ENCODE measurements at regions not wholly inside any gene's neighbourhood (a gene's known extent, or its start where the extent isn't known, plus 50 kb on each side); places are given as distances from the start of the nearest gene placed in this dataset.

- no peak for TF ChIP-seq CBX5 (CRISPR knock-in tag; IDR thresholded peaks at IDR 0.05; ENCODE audit: borderline replicate concordance)
- no peak for TF ChIP-seq ZNF280D (CRISPR knock-in tag; IDR thresholded peaks at IDR 0.05)
- TF ChIP-seq TERF1 (CRISPR knock-in tag; IDR thresholded peaks at IDR 0.05): no peak
- no peak for TF ChIP-seq ZBTB8A (CRISPR knock-in tag; IDR thresholded peaks at IDR 0.05; ENCODE audit: borderline replicate concordance, low read depth)
- no peak for TF ChIP-seq NR3C1 (CRISPR knock-in tag; IDR thresholded peaks at IDR 0.05)
- TF ChIP-seq ZNF619 (CRISPR knock-in tag; IDR thresholded peaks at IDR 0.05): no peak
- TF ChIP-seq SMARCC2 (IDR thresholded peaks at IDR 0.05): no peak
- no peak for TF ChIP-seq ZSCAN29 (CRISPR knock-in tag; conservative IDR thresholded peaks at IDR 0.05)
- TF ChIP-seq RFXANK (CRISPR knock-in tag; IDR thresholded peaks at IDR 0.05): no peak
- no peak for TF ChIP-seq HNRNPK (IDR thresholded peaks at IDR 0.05; ENCODE audit: low read depth, low read length, poor library complexity, severe bottlenecking)
- TF ChIP-seq ZNF20 (CRISPR knock-in tag; IDR thresholded peaks at IDR 0.05): no peak
- no peak for TF ChIP-seq SNAPC5 (CRISPR knock-in tag; IDR thresholded peaks at IDR 0.05; ENCODE audit: borderline replicate concordance)
- TF ChIP-seq IRF2 (CRISPR knock-in tag; IDR thresholded peaks at IDR 0.05): no peak
Observed at GRCh38 chr4:180809439-180809838, 1433.8 kb upstream of the TENM3 start.

All from HepG2 (cell line).